Liver (tissue), 3 donors: ENCODE measurements at regions not wholly inside any gene's neighbourhood (a gene's known extent, or its start where the extent isn't known, plus 50 kb on each side); places are given as distances from the start of the nearest gene placed in this dataset.

Source experiments
- NR2F2 ChIP-seq: IDR thresholded peaks from 2 replicates; pipeline ENCODE4 v1.6.1; 2016; ENCODE audit warnings: antibody characterized with exemption
- SP1 ChIP-seq: IDR thresholded peaks from 2 replicates; pipeline ENCODE4 v1.6.1; 2018; ENCODE audit warnings: antibody characterized with exemption, mild to moderate bottlenecking
- TAF1 ChIP-seq: conservative IDR thresholded peaks from 2 replicates; pipeline ENCODE4 v1.6.1; 2016; ENCODE audit warnings: antibody characterized with exemption, mild to moderate bottlenecking
- TF ChIP-seq, protein P1 (sequence below): fragments of 150-350 bp; IDR thresholded peaks from 2 replicates; pipeline ENCODE4 v1.5.1; 2017; ENCODE audit warnings: improper control_type of control experiment, low read depth, low read length; ENCODE audit not compliant: missing input control
- TF ChIP-seq, protein P2 (sequence below): IDR thresholded peaks from 2 replicates; pipeline ENCODE4 v1.6.1; 2016; ENCODE audit warnings: antibody characterized with exemption
- TF ChIP-seq, protein P3 (sequence below): IDR thresholded peaks from 2 replicates; pipeline ENCODE4 v1.6.1; 2016; ENCODE audit warnings: antibody characterized with exemption
- TF ChIP-seq, protein P4 (sequence below): IDR thresholded peaks from 2 replicates; pipeline ENCODE4 v1.6.1; 2016; ENCODE audit warnings: antibody characterized with exemption, mild to moderate bottlenecking
- donor health status: healthy.
- donor health status: healthy.

DNA sequence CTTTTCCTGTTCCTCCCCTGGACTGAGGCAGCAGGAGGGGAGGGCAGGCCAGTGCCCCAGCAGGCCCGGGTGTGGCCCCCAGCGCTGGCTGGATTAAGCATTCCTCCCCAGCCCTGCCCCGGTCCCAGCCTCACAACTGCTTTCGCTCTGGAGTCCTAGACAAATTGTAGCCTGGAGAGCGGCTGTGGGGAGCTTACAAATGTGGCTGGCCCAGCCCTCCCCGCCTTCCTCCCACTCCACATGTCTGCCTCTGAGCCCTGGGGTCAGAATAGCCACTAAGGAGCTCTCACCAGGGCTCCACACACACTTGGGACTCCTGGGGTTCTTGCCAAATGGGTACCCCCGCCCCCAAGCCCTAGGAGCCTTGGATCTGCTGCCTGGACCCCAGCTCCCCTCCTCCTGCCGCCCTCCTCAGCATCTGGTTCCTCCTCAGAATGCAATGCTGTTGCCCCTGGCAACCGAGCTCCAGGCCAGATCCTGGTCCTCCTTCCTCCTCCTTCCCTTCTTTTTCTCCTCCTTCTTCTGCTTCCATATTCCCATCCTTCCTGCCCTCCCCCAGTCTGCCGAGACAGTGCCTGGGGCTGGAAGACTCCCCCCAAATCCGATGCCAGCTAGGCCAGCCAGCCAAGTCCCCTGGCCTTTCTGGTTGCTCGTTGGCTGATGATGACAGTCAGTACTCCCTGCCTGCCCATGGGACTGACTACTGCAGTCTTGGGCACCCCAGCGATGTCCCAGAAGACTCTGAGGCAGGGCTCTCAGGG lies 91.1 kb downstream of the LINGO1 start:
- TF ChIP-seq, protein P1, sequence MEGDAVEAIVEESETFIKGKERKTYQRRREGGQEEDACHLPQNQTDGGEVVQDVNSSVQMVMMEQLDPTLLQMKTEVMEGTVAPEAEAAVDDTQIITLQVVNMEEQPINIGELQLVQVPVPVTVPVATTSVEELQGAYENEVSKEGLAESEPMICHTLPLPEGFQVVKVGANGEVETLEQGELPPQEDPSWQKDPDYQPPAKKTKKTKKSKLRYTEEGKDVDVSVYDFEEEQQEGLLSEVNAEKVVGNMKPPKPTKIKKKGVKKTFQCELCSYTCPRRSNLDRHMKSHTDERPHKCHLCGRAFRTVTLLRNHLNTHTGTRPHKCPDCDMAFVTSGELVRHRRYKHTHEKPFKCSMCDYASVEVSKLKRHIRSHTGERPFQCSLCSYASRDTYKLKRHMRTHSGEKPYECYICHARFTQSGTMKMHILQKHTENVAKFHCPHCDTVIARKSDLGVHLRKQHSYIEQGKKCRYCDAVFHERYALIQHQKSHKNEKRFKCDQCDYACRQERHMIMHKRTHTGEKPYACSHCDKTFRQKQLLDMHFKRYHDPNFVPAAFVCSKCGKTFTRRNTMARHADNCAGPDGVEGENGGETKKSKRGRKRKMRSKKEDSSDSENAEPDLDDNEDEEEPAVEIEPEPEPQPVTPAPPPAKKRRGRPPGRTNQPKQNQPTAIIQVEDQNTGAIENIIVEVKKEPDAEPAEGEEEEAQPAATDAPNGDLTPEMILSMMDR: no peak
- TF ChIP-seq, protein P2, sequence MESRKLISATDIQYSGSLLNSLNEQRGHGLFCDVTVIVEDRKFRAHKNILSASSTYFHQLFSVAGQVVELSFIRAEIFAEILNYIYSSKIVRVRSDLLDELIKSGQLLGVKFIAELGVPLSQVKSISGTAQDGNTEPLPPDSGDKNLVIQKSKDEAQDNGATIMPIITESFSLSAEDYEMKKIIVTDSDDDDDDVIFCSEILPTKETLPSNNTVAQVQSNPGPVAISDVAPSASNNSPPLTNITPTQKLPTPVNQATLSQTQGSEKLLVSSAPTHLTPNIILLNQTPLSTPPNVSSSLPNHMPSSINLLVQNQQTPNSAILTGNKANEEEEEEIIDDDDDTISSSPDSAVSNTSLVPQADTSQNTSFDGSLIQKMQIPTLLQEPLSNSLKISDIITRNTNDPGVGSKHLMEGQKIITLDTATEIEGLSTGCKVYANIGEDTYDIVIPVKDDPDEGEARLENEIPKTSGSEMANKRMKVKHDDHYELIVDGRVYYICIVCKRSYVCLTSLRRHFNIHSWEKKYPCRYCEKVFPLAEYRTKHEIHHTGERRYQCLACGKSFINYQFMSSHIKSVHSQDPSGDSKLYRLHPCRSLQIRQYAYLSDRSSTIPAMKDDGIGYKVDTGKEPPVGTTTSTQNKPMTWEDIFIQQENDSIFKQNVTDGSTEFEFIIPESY: no peak
- TF ChIP-seq, protein P3, sequence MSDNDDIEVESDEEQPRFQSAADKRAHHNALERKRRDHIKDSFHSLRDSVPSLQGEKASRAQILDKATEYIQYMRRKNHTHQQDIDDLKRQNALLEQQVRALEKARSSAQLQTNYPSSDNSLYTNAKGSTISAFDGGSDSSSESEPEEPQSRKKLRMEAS: no peak
- TF ChIP-seq TAF1 (no peak), SP1 (no peak), NR2F2 (no peak)
- TF ChIP-seq, protein P4, sequence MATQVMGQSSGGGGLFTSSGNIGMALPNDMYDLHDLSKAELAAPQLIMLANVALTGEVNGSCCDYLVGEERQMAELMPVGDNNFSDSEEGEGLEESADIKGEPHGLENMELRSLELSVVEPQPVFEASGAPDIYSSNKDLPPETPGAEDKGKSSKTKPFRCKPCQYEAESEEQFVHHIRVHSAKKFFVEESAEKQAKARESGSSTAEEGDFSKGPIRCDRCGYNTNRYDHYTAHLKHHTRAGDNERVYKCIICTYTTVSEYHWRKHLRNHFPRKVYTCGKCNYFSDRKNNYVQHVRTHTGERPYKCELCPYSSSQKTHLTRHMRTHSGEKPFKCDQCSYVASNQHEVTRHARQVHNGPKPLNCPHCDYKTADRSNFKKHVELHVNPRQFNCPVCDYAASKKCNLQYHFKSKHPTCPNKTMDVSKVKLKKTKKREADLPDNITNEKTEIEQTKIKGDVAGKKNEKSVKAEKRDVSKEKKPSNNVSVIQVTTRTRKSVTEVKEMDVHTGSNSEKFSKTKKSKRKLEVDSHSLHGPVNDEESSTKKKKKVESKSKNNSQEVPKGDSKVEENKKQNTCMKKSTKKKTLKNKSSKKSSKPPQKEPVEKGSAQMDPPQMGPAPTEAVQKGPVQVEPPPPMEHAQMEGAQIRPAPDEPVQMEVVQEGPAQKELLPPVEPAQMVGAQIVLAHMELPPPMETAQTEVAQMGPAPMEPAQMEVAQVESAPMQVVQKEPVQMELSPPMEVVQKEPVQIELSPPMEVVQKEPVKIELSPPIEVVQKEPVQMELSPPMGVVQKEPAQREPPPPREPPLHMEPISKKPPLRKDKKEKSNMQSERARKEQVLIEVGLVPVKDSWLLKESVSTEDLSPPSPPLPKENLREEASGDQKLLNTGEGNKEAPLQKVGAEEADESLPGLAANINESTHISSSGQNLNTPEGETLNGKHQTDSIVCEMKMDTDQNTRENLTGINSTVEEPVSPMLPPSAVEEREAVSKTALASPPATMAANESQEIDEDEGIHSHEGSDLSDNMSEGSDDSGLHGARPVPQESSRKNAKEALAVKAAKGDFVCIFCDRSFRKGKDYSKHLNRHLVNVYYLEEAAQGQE: no peak
